ENCODE measurements at regions not wholly inside any gene's neighbourhood (a gene's known extent, or its start where the extent isn't known, plus 50 kb on each side); places are given as distances from the start of the nearest gene placed in this dataset.

GRCh38 chr1:181919542-181919941 lies 142.0 kb downstream of the ZNF648 start:
- TF ChIP-seq CTCF (IDR thresholded peaks at IDR 0.05; ENCODE audit: poor library complexity) = no peak
- TF ChIP-seq EZH2phosphoT487 (IDR thresholded peaks at IDR 0.05; ENCODE audit: low read depth, severe bottlenecking, unreplicated experiment) = no peak
- TF ChIP-seq EZH2 (IDR thresholded peaks at IDR 0.05; ENCODE audit: borderline replicate concordance) = no peak
- Histone ChIP-seq H3K27ac (no peak overlapping the region), H3K4me3 (no peak overlapping the region), H4K20me1 (ENCODE audit: insufficient read depth, poor library complexity, severe bottlenecking) (no peaks in the 10 kb centered on the region), H3K4me1 (ENCODE audit: insufficient read depth) (no peaks in the 10 kb centered on the region), H3K79me2 (no peaks in the 10 kb centered on the region), H3K4me2 (no peak overlapping the region), H3K36me3 (replicated peaks; ENCODE audit: insufficient read depth, low read depth) (no peaks in the 10 kb centered on the region), H3K9me3 (ENCODE audit: low read depth) (no peaks in the 10 kb centered on the region), H3K9me2 (replicated peaks; ENCODE audit: insufficient read depth) (no peaks in the 10 kb centered on the region), H2AFZ (no peak overlapping the region), H3K27me3 (no peaks in the 10 kb centered on the region)
- 85% methylated on average over 1 of the region's 1 CpG for WGBS (ENCODE audit: low lambda C conversion rate, missing lambda C conversion rate)
- no peak for DNase-seq (ENCODE audit: low spot score)

GRCh38 chr1:181918880-181919525 lies 142.5 kb downstream of the ZNF648 start:
- no peak overlapping the region for H3K4me3 ChIP-seq
- no peak overlapping the region for H3K27ac ChIP-seq
- no peaks in the 10 kb centered on the region for H3K9me2 ChIP-seq (replicated peaks; ENCODE audit: insufficient read depth)
- no peaks in the 10 kb centered on the region for H3K36me3 ChIP-seq (replicated peaks; ENCODE audit: insufficient read depth, low read depth)
- H3K27me3 ChIP-seq = no peaks in the 10 kb centered on the region
- H3K4me2 ChIP-seq = no peak overlapping the region
- no peaks in the 10 kb centered on the region for H3K4me1 ChIP-seq (ENCODE audit: insufficient read depth)
- H4K20me1 ChIP-seq (ENCODE audit: insufficient read depth, poor library complexity, severe bottlenecking) = no peaks in the 10 kb centered on the region
- DNase-seq (ENCODE audit: low spot score) = no peak
- no peak for TF ChIP-seq CTCF (IDR thresholded peaks at IDR 0.05; ENCODE audit: poor library complexity)
- TF ChIP-seq EZH2 (IDR thresholded peaks at IDR 0.05; ENCODE audit: borderline replicate concordance) = no peak
- no peak for TF ChIP-seq EZH2phosphoT487 (IDR thresholded peaks at IDR 0.05; ENCODE audit: low read depth, severe bottlenecking, unreplicated experiment)
- WGBS (ENCODE audit: low lambda C conversion rate, missing lambda C conversion rate) = 54% methylated on average over 7 of the region's 7 CpGs
- H2AFZ ChIP-seq = no peak overlapping the region
- H3K9me3 ChIP-seq (ENCODE audit: low read depth) = no peaks in the 10 kb centered on the region
- H3K79me2 ChIP-seq = no peaks in the 10 kb centered on the region

- H3K4me1 ChIP-seq (ENCODE audit: insufficient read depth) = no peaks in the 10 kb centered on the region
- H3K79me2 ChIP-seq = no peaks in the 10 kb centered on the region
- no peak overlapping the region for H2AFZ ChIP-seq
- H3K9me2 ChIP-seq (replicated peaks; ENCODE audit: insufficient read depth) = no peaks in the 10 kb centered on the region
- no peaks in the 10 kb centered on the region for H3K36me3 ChIP-seq (replicated peaks; ENCODE audit: insufficient read depth, low read depth)
- H3K9me3 ChIP-seq (ENCODE audit: low read depth) = no peaks in the 10 kb centered on the region
- H4K20me1 ChIP-seq (ENCODE audit: insufficient read depth, poor library complexity, severe bottlenecking) = no peaks in the 10 kb centered on the region
- no peak for TF ChIP-seq CTCF (IDR thresholded peaks at IDR 0.05; ENCODE audit: poor library complexity)
- TF ChIP-seq EZH2phosphoT487 (IDR thresholded peaks at IDR 0.05; ENCODE audit: low read depth, severe bottlenecking, unreplicated experiment) = no peak
- no peak for TF ChIP-seq EZH2 (IDR thresholded peaks at IDR 0.05; ENCODE audit: borderline replicate concordance)
- H3K4me3 ChIP-seq = no peak overlapping the region
- WGBS (ENCODE audit: low lambda C conversion rate, missing lambda C conversion rate) = 96% methylated on average over 1 of the region's 1 CpG
- no peak for DNase-seq (ENCODE audit: low spot score)
- H3K27me3 ChIP-seq = peaks cover 2% of the 10 kb centered on the region
- no peak overlapping the region for H3K27ac ChIP-seq
- H3K4me2 ChIP-seq = no peak overlapping the region
These were observed 149.8 kb downstream of the ZNF648 start for GRCh38 chr1:181911715-181912114.
